Mesothelial cell of epicardium (in vitro differentiated cells): ENCODE measurements at regions not wholly inside any gene's neighbourhood (a gene's known extent, or its start where the extent isn't known, plus 50 kb on each side); places are given as distances from the start of the nearest gene placed in this dataset.
"Not testable (repeated sequence)": the region's sequence is repeated elsewhere in the genome, so short reads cannot be mapped to it uniquely, and the experiment has no call there.

Source experiments
- DNase-seq, 2 experiments: peaks; one replicate each; pipeline ENCODE4 v3.0.0; 2021; ENCODE audit warnings: low spot score in 2 of 2; ENCODE audit not compliant: unreplicated experiment in 2 of 2
- H3K27ac Mint-ChIP-seq: 2 replicates; pipeline ENCODE4 v1.8.0; 2021; ENCODE audit warnings: mixed read lengths
- H3K27me3 Mint-ChIP-seq: 2 replicates; pipeline ENCODE4 v1.8.0; 2021; ENCODE audit warnings: low read depth, mixed read lengths
- H3K36me3 Mint-ChIP-seq: 2 replicates; pipeline ENCODE4 v1.8.0; 2021; ENCODE audit warnings: mixed read lengths
- H3K4me1 Mint-ChIP-seq: 2 replicates; pipeline ENCODE4 v1.8.0; 2021; ENCODE audit warnings: mixed read lengths
- H3K4me3 Mint-ChIP-seq: 2 replicates; pipeline ENCODE4 v1.8.0; 2021; ENCODE audit warnings: mild to moderate bottlenecking, moderate library complexity, mixed read lengths
- H3K9me3 Mint-ChIP-seq: 2 replicates; pipeline ENCODE4 v1.8.0; 2021; ENCODE audit warnings: mixed read lengths
- CTCF ChIP-seq: fragments of 200-600 bp; sonication (generic); IDR thresholded peaks from one replicate; pipeline ENCODE4 v1.5.0; 2021; ENCODE audit warnings: antibody characterized with exemption; ENCODE audit not compliant: unreplicated experiment

- no peak for TF ChIP-seq CTCF
- Mint-ChIP-seq H3K27ac (no peak overlapping the region), H3K36me3 (no peaks in the 10 kb centered on the region), H3K4me3 (no peak overlapping the region), H3K27me3 (peaks cover 13% of the 10 kb centered on the region), H3K4me1 (no peaks in the 10 kb centered on the region), H3K9me3 (peaks cover 18% of the 10 kb centered on the region)
- DNase-seq: no peak
These were observed 581.3 kb downstream of the NTRK3 start for GRCh38 chr15:87675271-87675670.

GRCh38 chr15:87672309-87673288, 583.9 kb downstream of the NTRK3 start:
- H3K4me3 Mint-ChIP-seq: no peak overlapping the region
- DNase-seq: peak in 1 of 2 experiments; percentile 50

GRCh38 chr15:87671289-87671688, 585.2 kb downstream of the NTRK3 start:
- no peaks in the 10 kb centered on the region for H3K36me3 Mint-ChIP-seq
- H3K27ac Mint-ChIP-seq: no peak overlapping the region
- H3K27me3 Mint-ChIP-seq: peaks cover 8% of the 10 kb centered on the region
- no peaks in the 10 kb centered on the region for H3K4me1 Mint-ChIP-seq
- H3K9me3 Mint-ChIP-seq: peaks cover 18% of the 10 kb centered on the region
- no peak for DNase-seq
- no peak for TF ChIP-seq CTCF
- no peak overlapping the region for H3K4me3 Mint-ChIP-seq

More at GRCh38 chr15:87672309-87673288, 583.9 kb downstream of the NTRK3 start:
- peaks cover 30% of the 10 kb centered on the region for H3K9me3 Mint-ChIP-seq
- H3K36me3 Mint-ChIP-seq: no peaks in the 10 kb centered on the region
- H3K27me3 Mint-ChIP-seq: peaks cover 15% of the 10 kb centered on the region
- no peak overlapping the region for H3K27ac Mint-ChIP-seq
- H3K4me1 Mint-ChIP-seq: no peaks in the 10 kb centered on the region
- peak; percentile 68 for TF ChIP-seq CTCF

GRCh38 chr15:87669846-87670245, 586.7 kb downstream of the NTRK3 start:
- H3K27me3 Mint-ChIP-seq: peaks cover 4% of the 10 kb centered on the region
- peaks cover 30% of the 10 kb centered on the region for H3K9me3 Mint-ChIP-seq
- no peak for DNase-seq
- H3K4me1 Mint-ChIP-seq: no peaks in the 10 kb centered on the region
- no peaks in the 10 kb centered on the region for H3K36me3 Mint-ChIP-seq
- no peak overlapping the region for H3K27ac Mint-ChIP-seq
- H3K4me3 Mint-ChIP-seq: no peak overlapping the region
- TF ChIP-seq CTCF: no peak

- H3K36me3 Mint-ChIP-seq, H3K4me1 Mint-ChIP-seq, H3K27me3 Mint-ChIP-seq, DNase-seq, H3K27ac Mint-ChIP-seq, H3K4me3 Mint-ChIP-seq: not testable (repeated sequence)
- H3K9me3 Mint-ChIP-seq: peaks cover 35% of the 10 kb centered on the region
These were observed 587.6 kb downstream of the NTRK3 start for GRCh38 chr15:87668768-87669564.

- no peak overlapping the region for H3K27ac Mint-ChIP-seq
- no peak for TF ChIP-seq CTCF
- H3K4me3 Mint-ChIP-seq: no peak overlapping the region
- peaks cover 2% of the 10 kb centered on the region for H3K27me3 Mint-ChIP-seq
- H3K36me3 Mint-ChIP-seq: no peaks in the 10 kb centered on the region
- H3K4me1 Mint-ChIP-seq: no peaks in the 10 kb centered on the region
- peaks cover 41% of the 10 kb centered on the region for H3K9me3 Mint-ChIP-seq
- DNase-seq: no peak
These were observed 588.9 kb downstream of the NTRK3 start for GRCh38 chr15:87667643-87668042.
